BLaER1 treated with 17β-estradiol and CSF1 and Interleukin-3, amounts not matched to agents 10 nM and 100 nM (cell line): ENCODE measurements at regions not wholly inside any gene's neighbourhood (a gene's known extent, or its start where the extent isn't known, plus 50 kb on each side); places are given as distances from the start of the nearest gene placed in this dataset.
"Not testable (repeated sequence)": the region's sequence is repeated elsewhere in the genome, so short reads cannot be mapped to it uniquely, and the experiment has no call there.

Experiments used
- H3K27ac ChIP-seq, 11 experiments: shearing (Covaris generic); formaldehyde crosslinking; 2 replicates each; pipeline ENCODE4 v1.8.1; 2022
- H3K27me3 ChIP-seq, 11 experiments: shearing (Covaris generic); formaldehyde crosslinking; 2 replicates each; pipeline ENCODE4 v1.8.1; 2022
- H3K36me3 ChIP-seq, 11 experiments: shearing (Covaris generic); formaldehyde crosslinking; 2 replicates each; pipeline ENCODE4 v1.8.1; 2022
- H3K4me1 ChIP-seq, 10 experiments: shearing (Covaris generic); formaldehyde crosslinking; 2 replicates each; pipeline ENCODE4 v1.8.1; 2022
- H3K4me2 ChIP-seq, 11 experiments: shearing (Covaris generic); formaldehyde crosslinking; 2 replicates each; pipeline ENCODE4 v1.8.1; 2022
- H3K4me3 ChIP-seq, 10 experiments: shearing (Covaris generic); formaldehyde crosslinking; 2 replicates each; pipeline ENCODE4 v1.8.1; 2022
- H3K9ac ChIP-seq, 11 experiments: shearing (Covaris generic); formaldehyde crosslinking; 2 replicates each; pipeline ENCODE4 v1.8.1; 2022
- H3K9me3 ChIP-seq, 11 experiments: shearing (Covaris generic); formaldehyde crosslinking; replicated peaks in 1 of 11; 2 replicates each; pipeline ENCODE4 v1.8.1; 2022
- H4K20me1 ChIP-seq, 11 experiments: shearing (Covaris generic); formaldehyde crosslinking; 2 replicates each; pipeline ENCODE4 v1.8.1; 2022
- Cebpa-rat ChIP-seq, 11 experiments: shearing (Covaris generic); IDR thresholded peaks; 2 replicates each; pipeline ENCODE4 v1.8.1; 2022

DNA sequence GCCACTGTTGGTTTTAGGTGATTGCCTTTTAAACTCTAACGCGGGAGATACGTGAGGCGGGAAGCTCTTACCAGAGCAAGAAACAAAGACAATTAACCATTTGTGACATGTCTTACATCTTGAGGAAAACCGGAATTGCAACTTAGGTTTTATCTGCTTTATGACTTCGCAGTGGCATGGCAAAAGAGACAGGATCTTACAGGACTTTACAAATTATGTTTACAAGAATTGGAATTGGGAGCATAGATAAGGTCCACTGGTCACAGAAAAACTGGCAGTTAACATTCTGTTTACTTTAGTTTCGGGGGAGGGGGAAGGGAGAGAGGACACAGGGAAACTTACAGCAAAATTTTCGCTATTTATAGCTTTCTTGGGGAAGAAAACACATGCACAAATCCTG is 1119.6 kb downstream of the ZPLD1 start:
- no peak overlapping the region for H3K4me3 ChIP-seq
- H4K20me1 ChIP-seq: no peaks in the 10 kb centered on the region
- H3K36me3 ChIP-seq: no peaks in the 10 kb centered on the region
- no peak overlapping the region for H3K9ac ChIP-seq
- H3K27me3 ChIP-seq: no peaks in the 10 kb centered on the region
- no peaks in the 10 kb centered on the region for H3K9me3 ChIP-seq
- TF ChIP-seq Cebpa-rat (IDR thresholded peaks at IDR 0.05): no peak
- no peak overlapping the region for H3K4me2 ChIP-seq
- H3K27ac ChIP-seq: no peak overlapping the region
- H3K4me1 ChIP-seq: no peaks in the 10 kb centered on the region

DNA sequence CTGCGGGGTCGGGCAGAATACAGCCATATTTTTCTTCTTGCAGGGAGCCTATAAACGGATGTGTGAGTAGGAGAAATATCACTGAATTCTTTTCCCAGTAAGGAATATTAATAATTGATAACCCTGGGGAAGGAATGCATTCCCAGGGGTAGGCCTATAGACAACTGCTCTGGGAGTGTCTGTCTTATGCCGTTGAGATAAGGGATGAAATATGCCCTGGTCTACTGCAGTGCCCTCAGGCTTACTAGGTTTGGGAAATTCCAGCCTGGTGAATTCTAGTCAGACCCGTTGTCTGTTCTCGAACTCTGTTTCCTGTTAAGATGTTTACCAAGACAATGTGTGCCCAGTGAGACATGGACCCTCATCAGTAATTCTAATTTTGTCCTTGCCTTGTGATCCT is 1129.3 kb downstream of the ZPLD1 start:
- not testable (repeated sequence) for H4K20me1 ChIP-seq, H3K36me3 ChIP-seq, H3K27ac ChIP-seq, H3K4me1 ChIP-seq, H3K9ac ChIP-seq, H3K4me2 ChIP-seq, H3K4me3 ChIP-seq, H3K27me3 ChIP-seq
- H3K9me3 ChIP-seq: peaks cover 5 to 16% (median 11%) of the 10 kb centered on the region in 11 experiments; a peak in 11 of 22 replicates

DNA sequence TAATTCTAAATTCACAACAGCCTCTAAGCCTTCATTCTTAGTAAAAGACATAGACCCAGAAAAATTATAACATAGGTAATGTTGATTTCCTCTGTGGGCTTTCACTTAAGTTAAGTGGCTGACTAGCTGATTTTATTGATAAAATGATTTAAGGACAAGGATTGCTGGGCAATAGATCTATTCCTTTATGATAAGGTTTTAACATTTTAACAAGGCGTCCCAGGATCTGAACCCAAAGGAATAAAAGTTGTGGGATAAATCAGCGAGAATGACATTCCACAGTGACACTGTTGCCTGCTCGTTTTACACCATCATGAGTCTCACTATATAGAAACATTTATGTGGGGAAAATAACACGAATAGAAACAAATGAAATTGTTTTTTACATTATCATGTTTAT is 1151.0 kb downstream of the ZPLD1 start:
- Histone ChIP-seq H3K36me3 (no peaks in the 10 kb centered on the region), H4K20me1 (no peaks in the 10 kb centered on the region; a peak in 1 of 22 replicates), H3K4me2 (no peak overlapping the region), H3K9ac (no peak overlapping the region), H3K4me1 (no peaks in the 10 kb centered on the region), H3K27ac (no peak overlapping the region), H3K27me3 (no peaks in the 10 kb centered on the region), H3K9me3 (no peaks in the 10 kb centered on the region), H3K4me3 (no peak overlapping the region)
- TF ChIP-seq Cebpa-rat (IDR thresholded peaks at IDR 0.05): no peak

DNA sequence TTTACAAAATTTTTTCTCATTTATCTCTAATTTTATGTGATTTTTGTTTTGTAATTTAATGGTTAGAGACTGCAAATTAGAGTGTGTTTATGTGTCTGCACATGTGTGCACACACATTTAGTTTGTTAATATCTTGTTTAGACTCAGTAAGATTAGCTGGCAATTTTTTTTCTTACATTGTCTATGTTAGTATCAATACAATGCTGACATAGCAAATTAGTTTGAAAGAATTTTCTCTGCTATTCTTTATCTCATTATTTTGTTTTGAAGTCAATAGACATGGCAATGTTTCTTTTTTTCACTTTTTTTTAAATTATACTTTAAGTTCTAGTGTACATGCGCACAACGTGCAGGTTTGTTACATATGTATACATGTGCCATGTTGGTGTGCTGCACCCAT is 1155.0 kb downstream of the ZPLD1 start:
- Histone ChIP-seq H3K4me2 (no peak overlapping the region), H3K9me3 (no peaks in the 10 kb centered on the region), H3K9ac (no peak overlapping the region), H3K36me3 (no peaks in the 10 kb centered on the region), H4K20me1 (no peaks in the 10 kb centered on the region; a peak in 1 of 22 replicates), H3K27me3 (no peaks in the 10 kb centered on the region), H3K4me1 (no peaks in the 10 kb centered on the region), H3K4me3 (no peak overlapping the region), H3K27ac (no peak overlapping the region)
- no peak for TF ChIP-seq Cebpa-rat (IDR thresholded peaks at IDR 0.05)

DNA sequence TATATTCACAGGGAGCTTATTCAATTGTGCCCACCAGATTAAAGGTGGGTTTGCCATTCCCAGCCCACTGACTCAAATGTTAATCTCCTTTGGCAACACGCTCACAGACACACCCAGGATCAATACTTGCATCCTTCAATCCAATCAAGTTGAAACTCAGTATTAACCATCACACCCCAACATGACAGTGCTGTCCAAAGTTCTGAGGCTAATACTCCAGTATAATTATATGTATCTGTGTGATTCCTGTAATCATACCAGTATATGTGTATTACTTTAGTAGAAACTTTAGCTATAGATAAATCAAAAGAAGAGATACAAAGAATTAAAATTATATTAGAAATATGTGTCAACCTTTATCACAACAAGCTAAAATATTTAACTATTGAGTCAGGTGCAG is 1166.0 kb downstream of the ZPLD1 start:
- H3K4me3 ChIP-seq: no peak overlapping the region
- no peaks in the 10 kb centered on the region for H3K9me3 ChIP-seq
- no peaks in the 10 kb centered on the region for H3K4me1 ChIP-seq
- H4K20me1 ChIP-seq: no peaks in the 10 kb centered on the region
- no peak overlapping the region for H3K4me2 ChIP-seq
- no peak overlapping the region for H3K27ac ChIP-seq
- no peaks in the 10 kb centered on the region for H3K36me3 ChIP-seq
- no peaks in the 10 kb centered on the region for H3K27me3 ChIP-seq
- TF ChIP-seq Cebpa-rat (IDR thresholded peaks at IDR 0.05): no peak
- H3K9ac ChIP-seq: no peak overlapping the region

DNA sequence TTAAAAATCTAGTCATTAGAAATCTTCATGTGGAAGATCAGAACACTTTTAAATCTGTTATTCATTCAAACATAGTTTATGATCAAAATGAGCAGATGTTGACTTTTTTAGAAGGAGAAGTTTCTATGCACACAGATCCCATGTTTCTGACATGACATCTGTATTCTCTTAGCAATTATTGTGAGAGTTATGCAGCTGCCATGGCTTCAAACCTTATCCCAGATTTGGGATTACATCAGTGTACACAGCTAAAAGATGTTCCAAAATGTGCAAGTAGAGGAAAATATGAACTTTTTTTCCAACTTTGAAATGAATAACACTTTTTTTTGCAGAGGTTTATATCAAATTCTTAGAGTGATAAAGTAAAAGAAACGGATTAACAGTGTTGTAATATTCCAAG is 1166.9 kb downstream of the ZPLD1 start:
- H3K4me2 ChIP-seq: no peak overlapping the region
- H3K9ac ChIP-seq: no peak overlapping the region
- H3K27ac ChIP-seq: no peak overlapping the region
- H4K20me1 ChIP-seq: no peaks in the 10 kb centered on the region
- peaks cover 0 to under 1% (median 0%) of the 10 kb centered on the region in 10 experiments; a peak in 3 of 20 replicates for H3K4me1 ChIP-seq
- H3K4me3 ChIP-seq: no peak overlapping the region
- TF ChIP-seq Cebpa-rat (IDR thresholded peaks at IDR 0.05): no peak
- no peaks in the 10 kb centered on the region for H3K36me3 ChIP-seq
- no peaks in the 10 kb centered on the region for H3K9me3 ChIP-seq
- H3K27me3 ChIP-seq: no peaks in the 10 kb centered on the region

DNA sequence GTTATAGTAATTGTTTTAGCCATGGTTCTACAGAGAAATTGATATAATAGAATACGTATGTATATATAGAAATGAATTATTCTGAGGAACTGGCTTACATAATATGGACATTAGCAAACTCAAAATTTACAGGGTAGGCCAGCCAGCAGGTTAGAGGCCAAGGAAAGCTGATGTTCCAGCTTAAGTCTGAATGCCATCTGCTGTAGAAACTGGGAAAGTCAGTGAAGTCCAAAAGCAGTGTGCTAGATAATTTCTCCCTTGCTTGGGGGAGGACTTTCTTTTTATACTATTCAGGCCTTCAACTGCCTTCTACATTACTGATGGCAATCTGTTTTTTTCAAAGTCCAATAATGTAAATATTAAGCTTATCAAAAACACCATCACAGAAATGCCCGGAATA is 1174.7 kb downstream of the ZPLD1 start:
- Histone ChIP-seq H3K9ac (no peak overlapping the region), H3K36me3 (no peaks in the 10 kb centered on the region), H3K27me3 (no peaks in the 10 kb centered on the region), H3K27ac (no peak overlapping the region), H3K4me3 (no peak overlapping the region), H3K4me1 (peaks cover 0 to 16% (median 0%) of the 10 kb centered on the region in 10 experiments; a peak in 4 of 20 replicates), H3K4me2 (no peak overlapping the region), H3K9me3 (no peaks in the 10 kb centered on the region), H4K20me1 (no peaks in the 10 kb centered on the region)
- no peak for TF ChIP-seq Cebpa-rat (IDR thresholded peaks at IDR 0.05)

DNA sequence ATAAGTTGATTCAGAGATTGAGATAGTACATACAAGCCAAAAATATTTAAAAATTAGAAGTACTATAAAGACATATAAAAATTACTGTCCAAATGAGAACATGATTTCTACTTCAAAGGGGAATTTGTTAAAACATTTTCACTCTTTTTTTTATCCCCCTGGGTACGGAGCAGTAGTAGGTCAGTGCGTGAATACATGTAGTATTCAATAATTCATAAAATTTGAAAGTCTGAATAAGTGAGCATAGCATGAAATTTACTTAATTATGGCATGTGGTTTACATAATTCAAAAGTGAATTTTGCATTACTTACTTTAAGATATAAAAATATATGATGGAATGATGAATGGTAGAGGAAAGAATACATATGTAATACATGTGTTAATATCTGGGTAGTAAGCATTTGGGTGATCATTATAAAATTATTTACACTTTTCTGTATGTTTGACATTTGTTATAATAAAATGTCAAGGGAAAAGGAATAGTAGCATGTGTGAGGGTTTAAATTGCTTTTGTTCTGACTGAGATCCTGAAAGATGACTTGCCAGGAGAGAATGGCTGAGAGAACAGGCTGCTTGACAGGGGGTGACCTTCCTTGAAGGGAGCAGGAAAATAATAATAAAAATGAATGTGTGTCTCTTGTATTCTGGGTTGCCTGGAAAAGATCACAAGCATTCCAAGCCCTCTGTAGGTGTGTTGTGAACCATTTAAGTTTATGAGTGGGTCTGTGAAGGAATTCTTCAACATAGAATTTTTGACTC is 1178.8 kb downstream of the ZPLD1 start:
- no peaks in the 10 kb centered on the region for H3K27me3 ChIP-seq
- H3K9ac ChIP-seq: no peak overlapping the region
- no peak overlapping the region for H3K4me2 ChIP-seq
- no peak overlapping the region for H3K4me3 ChIP-seq
- peaks cover 0 to 19% (median 0%) of the 10 kb centered on the region in 10 experiments; a peak in 6 of 20 replicates for H3K4me1 ChIP-seq
- H3K36me3 ChIP-seq: no peaks in the 10 kb centered on the region
- no peak overlapping the region for H3K27ac ChIP-seq
- peaks cover 1 to 6% (median 3%) of the 10 kb centered on the region in 11 experiments; a peak in 17 of 22 replicates for H3K9me3 ChIP-seq
- no peak for TF ChIP-seq Cebpa-rat (IDR thresholded peaks at IDR 0.05)
- no peaks in the 10 kb centered on the region for H4K20me1 ChIP-seq

DNA sequence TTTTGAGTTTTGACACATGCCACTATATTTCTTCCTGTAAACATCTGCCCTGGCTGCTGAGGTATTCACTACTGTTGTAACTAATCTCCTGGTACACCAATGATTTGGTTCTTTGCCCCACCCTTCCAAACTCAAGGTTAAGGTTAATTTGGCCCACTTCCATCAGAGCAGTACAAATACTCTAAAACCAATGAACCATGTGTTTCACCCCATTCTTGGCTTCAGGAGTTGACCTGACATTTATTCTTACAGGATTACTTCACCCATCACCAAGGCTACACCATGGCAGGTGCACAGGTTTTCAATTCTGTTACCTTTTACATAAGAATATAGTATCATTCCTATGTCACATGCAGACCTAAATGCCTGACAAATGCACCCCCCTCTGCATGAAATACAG is 1179.9 kb downstream of the ZPLD1 start:
- Histone ChIP-seq H4K20me1 (no peaks in the 10 kb centered on the region), H3K4me1 (peaks cover 0 to 20% (median 0%) of the 10 kb centered on the region in 10 experiments; a peak in 6 of 20 replicates), H3K27me3 (no peaks in the 10 kb centered on the region), H3K9me3 (peaks cover 9 to 14% (median 10%) of the 10 kb centered on the region in 11 experiments), H3K4me2 (peak overlapping the region in 2 of 11 experiments; percentile 7 to 18; a peak in 1 of 22 replicates), H3K27ac (no peak overlapping the region), H3K9ac (no peak overlapping the region), H3K36me3 (no peaks in the 10 kb centered on the region), H3K4me3 (no peak overlapping the region)
- no peak for TF ChIP-seq Cebpa-rat (IDR thresholded peaks at IDR 0.05)

DNA sequence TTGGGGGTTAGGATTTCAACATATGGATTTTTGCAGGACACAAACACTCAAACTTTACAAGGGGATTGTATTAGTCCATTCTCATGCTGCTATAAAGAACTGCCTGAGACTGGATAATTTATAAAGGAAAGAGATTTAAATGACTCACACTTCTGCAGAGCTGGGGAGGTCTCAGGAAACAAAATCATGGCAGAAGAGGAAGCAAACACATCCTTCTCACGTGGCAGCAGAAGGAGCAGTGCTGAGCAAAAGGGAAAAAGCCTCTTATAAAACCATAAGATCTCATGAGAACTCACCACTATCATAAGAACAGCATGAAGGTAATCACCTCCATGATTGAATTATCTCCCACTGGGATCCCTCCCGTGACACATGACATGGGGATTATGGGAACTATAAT is 1183.1 kb downstream of the ZPLD1 start:
- TF ChIP-seq Cebpa-rat (IDR thresholded peaks at IDR 0.05): no peak
- peaks cover 9 to 15% (median 10%) of the 10 kb centered on the region in 11 experiments for H3K9me3 ChIP-seq
- H3K9ac ChIP-seq: no peak overlapping the region
- peaks cover 0 to 20% (median 0%) of the 10 kb centered on the region in 10 experiments; a peak in 6 of 20 replicates for H3K4me1 ChIP-seq
- H3K4me2 ChIP-seq: peak overlapping the region in 3 of 11 experiments; percentile 17 to 38 (median 22); a peak in 4 of 22 replicates
- H4K20me1 ChIP-seq: no peaks in the 10 kb centered on the region
- H3K27me3 ChIP-seq: no peaks in the 10 kb centered on the region
- H3K27ac ChIP-seq: no peak overlapping the region; a peak in 1 of 22 replicates
- no peaks in the 10 kb centered on the region for H3K36me3 ChIP-seq
- no peak overlapping the region for H3K4me3 ChIP-seq
